ENCODE measurements at regions not wholly inside any gene's neighbourhood (a gene's known extent, or its start where the extent isn't known, plus 50 kb on each side); places are given as distances from the start of the nearest gene placed in this dataset.
A peak's percentile ranks its signal among the peaks of the same experiment; 100 is the strongest.

DNA sequence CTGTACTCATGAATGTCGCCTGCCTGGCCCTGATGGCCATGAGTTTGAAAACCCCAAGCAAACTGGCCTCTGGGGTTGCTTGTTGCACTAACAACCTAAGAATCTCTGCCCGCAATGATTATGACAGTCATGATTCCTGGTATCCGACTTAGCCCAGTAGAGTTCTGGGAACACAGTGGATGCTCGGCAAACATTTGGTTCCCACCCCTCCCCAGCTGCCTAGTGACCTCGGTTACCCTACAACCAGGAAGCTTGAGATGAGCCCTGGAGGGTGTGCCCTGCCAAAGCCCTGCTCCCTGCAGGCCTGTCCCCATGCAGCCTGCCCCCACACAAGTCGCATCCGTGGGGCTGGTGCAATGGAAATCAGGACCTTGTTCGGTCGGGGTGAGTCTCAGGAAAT is 76.0 kb upstream of the ZBTB40 start:
- DNase-seq (ENCODE audit: low read depth, low spot score) = no peak

DNA sequence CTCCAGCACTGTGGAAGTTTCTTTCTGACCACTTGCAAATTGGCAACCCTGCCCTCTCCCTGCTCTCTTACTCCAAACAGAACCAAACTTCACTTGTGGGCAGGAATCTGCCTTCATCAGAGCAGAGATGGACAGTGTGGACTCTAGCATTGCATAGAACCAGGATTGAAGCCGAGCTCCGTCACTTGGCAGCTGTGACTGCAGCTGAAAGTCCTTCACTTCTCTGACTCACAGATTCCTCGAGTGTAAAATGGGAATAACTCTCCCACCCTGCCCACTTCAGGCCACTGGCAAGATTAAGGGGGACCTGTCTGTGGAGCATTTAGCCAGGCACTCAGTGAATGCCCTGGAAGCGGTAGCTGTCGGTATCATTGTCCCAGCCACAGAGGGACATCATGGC is 75.7 kb upstream of the ZBTB40 start:
- DNase-seq (ENCODE audit: low read depth, low spot score) = no peak

DNA sequence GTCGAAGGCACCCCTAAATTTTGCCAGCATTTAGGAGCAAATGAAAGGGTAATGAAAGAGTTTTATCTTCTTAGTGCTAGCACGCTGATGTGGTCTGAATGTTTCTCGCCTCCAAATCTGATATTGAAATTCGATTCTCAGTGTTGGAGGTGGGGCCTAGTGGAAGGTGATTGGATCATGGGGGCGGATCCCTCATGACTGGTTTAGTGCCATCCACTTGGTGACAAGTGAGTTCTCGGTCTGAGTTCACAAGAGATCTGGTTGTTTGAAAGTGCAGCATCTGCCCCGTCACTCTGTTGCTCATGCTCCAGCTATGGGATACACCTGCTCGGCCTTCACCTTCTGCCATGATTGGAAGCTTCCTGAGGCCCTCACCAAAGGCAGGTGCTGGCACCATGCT is 75.1 kb upstream of the ZBTB40 start:
- DNase-seq (ENCODE audit: low read depth, low spot score) = no peak

DNA sequence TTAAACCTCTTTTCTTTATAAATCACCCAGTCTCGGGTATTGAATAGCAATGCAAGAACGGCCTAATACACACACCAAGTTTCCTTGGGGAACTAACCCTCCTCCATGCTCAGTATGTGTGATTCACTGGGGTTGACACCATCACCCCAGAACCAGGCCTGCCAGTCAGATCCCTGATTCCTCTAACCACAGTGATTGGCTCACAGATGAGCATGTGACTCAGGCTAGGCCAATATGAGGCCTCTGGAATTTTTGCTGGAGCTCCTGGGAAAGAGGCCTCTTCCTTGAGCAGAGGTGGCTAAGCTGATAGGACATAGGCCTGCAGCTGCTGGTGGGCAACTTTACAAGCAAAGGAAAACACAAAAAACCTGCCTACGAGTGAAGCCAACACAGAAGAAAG is 74.7 kb upstream of the ZBTB40 start:
- no peak for DNase-seq (ENCODE audit: low read depth, low spot score)

DNA sequence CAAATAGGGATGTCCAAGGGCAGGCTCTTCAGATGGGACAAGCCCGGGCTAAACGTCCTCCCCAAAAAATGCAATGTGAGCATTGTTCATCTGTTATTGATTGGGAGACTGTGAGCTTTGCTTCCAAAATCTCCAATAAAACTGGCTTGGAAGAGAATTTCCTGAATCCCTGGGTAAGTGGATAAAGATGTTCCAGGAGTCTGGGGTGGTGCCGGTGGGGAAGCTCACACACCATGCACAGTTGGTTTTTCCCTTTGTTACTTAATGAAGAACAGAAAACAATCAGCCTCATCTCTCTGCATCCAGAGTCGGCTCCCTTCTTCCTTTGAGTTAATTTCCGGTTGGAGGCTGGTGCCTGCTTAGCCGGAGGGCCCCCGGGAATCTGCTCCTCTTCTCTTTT is 72.1 kb upstream of the ZBTB40 start:
- DNase-seq (ENCODE audit: low read depth, low spot score) = no peak

DNA sequence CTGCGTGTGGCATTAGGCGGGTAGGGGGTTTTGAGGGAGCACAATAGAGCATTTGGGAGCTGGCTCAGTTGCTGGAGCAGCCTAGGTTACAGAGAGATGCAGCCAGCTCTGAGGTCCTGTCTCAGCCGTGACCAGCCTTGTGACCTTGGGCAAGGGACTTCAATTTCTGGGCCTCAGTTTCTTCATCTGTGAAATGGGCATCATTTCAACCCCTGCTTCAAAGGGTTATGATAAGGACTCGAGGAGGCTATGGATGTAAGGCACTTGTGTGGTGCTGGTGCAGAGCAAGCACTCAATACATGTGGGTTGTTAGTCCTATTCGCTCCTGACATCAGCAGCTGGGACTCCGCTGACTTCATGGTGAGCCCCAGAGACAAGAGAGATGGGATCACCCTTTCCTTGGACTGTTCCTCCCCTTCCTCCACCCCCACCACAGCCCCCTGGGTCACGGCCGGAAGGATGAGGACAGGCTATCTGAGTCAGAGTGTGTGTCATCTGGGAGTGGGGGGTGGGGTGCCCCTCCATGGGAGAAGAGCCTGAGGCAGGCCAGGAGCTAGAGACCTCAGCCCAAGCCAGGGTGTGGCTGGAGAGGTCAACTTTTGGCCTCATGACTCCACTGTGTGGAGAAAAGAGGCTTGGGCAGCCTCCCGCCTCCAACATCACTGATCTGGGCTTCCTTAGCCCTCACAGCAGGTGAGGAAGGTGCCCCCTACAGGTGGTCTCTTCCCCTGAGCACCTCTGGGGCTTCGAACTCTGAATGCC is 71.4 kb upstream of the ZBTB40 start:
- DNase-seq (ENCODE audit: low read depth, low spot score) = peak; percentile 58

DNA sequence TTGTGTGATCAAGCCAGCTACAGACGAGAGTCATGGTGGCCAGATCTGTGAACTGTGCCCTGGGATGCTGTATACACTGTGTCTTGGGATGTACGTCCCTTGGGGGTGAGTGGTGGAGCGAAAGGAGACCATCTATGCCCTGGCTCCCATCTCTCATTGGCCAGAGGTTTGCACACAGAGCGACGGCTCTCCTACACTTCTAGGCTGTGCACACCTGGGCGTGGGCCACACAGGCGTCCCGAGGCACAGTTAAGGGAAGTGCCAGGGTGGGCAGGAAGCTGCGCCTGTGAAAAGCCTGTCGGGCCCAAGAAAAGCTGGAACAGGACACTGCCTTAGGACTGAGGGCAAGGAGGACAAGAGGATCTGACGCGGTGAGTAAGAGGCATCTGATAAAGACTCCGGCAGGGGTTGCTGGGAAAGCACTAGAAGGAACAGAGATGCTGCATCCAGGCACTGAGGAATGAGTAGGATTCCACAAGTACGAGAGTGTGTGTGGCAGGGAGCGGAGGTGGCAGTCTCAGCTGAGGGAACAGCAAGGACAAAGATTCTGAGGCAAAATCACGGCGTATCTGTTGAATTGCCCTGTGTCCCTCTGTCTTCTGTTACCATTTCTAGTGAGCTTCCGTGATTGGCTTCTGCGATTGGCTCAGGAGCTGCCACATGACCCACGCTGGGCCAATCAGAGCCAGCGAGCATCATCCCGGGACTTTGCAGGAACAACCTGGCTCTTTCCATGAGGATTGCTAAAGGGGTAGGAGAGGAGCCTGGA is 67.9 kb upstream of the ZBTB40 start:
- DNase-seq (ENCODE audit: low read depth, low spot score) = no peak

DNA sequence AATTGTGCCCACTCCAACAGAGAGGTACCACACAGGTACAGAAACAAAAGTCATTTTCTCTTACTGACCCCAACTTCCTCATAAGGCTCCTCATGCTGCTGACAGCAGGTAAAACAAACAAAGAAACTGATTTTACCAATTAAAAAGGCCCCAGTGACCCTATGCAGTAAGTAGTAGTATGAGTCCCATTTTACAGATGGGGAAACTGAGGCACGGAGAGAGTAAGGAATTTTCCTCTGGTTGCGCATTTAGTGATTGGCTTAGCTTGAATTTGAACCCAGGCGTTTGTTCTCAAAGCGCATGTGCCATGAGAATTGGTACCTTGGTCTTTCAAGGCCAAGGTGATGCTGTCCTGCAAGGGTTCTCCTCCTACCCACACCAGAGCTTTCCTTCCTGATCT is 66.1 kb upstream of the ZBTB40 start:
- no peak for DNase-seq (ENCODE audit: low read depth, low spot score)

DNA sequence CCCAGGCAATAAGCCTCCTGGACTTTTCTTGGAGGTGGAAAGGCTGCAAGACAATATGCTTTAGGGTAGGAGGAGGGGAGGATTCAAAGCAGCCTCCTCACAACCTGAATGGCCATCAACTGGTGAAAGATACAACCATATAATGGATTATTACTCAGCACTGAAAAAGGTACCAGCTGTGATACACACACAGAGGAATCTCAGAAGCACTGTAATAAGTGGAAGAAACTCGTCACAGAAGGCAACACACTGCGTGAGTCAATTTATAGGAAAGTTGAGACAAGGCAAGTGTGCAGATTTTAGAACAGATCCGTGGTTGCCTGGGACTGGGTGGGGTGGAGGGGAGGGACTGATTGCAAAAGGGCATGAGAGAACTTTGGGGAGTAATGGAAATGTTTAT is 64.9 kb upstream of the ZBTB40 start:
- DNase-seq (ENCODE audit: low read depth, low spot score) = no peak

DNA sequence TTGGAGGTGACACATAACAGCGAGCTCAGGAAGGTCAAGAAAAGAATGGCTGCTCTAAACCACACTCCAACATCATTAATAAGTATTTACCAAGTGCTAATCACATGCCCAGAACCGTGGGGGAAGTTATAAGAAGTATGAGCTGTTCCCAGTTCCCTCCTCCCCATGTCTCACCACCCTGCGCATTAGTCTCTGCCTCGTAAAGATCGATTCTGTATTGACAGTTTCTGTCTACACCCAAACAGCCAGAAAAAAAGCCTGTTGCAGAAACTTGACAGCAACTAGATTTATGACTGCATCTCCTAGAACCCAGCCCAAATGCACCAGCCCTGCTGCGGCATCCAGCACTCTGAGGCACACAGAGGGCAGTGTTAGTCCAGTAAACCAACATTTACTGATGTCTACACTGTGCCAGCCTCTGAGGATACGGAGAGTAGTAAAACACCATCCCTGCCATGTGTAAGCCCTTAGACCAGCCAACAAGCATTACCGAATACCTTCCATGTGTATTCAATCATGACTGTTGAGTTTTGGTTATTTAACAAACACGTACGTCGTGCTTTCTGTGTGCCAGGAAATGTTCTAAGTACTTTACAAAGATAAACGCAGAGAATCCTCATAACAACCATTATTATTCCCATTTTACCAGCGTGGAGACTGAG is 63.6 kb upstream of the ZBTB40 start:
- no peak for DNase-seq (ENCODE audit: low read depth, low spot score)

DNA sequence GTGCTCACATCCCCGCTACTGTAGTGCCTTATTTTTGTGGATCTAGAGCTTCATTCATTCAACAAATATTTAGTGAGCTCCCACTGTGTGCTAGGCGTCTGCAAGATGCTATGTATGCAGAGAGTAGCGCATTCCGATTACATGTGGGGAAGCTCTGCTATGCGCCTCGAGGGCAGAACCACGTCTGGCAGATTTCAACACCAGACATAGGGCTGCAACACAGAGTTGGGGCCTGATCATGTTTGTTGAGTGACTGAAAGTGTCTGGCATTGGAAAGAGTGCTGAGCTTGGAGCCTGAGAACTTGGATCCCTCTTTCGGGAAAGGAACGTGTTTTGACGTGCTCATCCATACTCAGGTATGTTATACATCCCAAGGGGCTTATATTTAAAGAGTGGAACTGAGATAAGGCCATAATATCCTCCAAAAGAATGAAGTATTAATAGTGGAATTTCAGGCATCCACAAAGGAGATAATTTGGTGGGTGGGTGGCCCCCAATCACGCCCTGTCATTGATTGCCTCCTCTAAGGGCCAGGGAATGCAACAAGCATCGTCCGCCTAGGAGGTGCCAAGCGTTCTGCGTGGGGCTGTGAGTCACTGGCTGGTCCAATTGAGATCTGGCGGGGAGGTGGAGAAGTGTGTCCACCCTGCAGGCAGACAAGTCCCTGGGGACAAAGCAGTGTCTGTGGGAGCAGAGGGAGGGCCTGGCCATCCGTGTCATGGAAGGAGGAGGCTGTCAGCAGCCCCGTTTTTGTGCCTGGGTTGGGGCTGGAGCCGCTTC is 62.8 kb upstream of the ZBTB40 start:
- DNase-seq (ENCODE audit: low read depth, low spot score) = peak; percentile 86

DNA sequence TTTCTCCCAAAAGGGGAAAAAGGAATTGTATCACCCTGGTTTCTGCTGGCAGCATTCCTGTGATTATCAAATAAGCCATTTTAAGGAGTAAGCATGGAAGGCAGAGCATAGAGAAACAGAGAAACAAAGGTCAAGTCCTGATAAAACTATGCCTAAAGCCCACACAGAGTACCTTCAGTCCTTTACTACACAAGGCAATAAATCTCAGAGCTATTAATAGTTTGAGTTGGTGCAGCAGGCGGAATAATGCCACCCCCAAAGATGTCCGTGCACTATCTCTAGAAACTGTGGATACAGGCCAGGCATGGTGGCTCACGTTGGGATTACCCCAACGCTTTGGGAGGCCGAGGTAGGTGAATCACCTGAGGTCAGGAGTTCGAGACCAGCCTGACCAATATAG is 58.1 kb upstream of the ZBTB40 start:
- DNase-seq (ENCODE audit: low read depth, low spot score) = no peak

DNA sequence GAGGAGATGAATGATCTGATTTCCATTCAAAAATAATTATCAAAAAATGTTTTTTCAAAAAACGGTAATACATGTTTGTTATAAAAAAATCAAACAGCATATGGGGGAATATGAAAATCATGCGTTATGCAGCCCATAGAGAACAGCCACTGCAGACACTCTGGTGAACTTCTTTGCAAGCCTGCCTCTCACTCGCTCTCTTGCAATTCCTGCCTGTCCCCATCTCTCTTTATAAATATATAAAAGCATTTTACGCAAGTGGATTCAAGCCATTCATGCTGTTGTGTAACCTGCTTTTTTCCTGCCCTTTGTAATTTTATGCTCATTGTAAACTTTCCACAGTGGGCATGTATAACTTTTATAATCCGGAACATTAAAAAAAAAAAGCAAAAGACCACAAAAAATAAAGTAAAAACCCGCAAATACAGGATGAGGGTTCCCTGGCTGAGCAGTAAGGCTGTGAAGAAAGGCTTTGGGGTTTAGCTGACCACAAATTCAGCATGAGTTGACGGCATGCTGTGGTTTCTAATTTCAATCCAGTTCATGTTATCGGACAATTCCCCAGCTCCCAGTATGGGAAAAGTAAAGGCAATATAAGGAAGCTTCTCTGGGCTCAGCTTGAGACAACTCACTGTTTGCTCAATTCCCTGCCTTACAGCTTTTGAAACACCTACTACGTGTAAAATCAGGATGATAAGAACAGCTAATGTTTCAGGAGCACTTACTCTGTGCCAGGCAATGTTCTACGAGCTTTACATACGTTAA is 52.8 kb upstream of the ZBTB40 start:
- DNase-seq (ENCODE audit: low read depth, low spot score) = no peak

DNA sequence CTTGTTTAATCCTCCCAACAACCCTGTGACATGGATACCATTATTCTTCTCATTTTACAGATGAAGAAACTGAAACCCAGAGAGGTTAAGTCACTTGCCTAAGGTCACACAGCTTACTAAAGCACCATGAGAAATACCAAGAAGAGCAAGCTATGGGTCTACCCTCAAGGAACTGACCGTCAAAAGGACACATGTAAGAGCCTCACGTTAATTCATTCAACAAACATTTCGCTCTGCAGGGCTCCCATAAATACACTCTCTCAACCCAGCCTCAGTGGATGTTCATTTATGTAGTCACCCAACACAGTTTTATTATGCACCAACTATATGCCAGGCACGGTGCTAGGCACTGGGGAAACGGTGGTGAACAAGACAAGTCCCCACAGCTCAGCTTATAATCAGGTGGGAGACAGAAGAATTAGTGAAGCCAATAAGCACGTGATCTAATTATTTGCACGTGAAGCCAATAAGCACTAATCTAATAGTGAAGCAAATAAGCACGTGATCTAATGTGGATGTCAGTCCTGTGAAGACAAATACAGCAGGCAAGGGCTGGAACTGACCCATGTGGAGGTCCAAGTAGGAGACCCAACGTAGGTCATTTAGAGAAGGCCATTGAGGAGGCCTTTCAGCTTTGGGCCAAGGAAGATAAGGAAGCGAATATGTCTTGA is 52.1 kb upstream of the ZBTB40 start:
- DNase-seq (ENCODE audit: low read depth, low spot score) = no peak

Data from ELF-1 (cell line).